Neural progenitor cell (in vitro differentiated cells): ENCODE measurements at regions not wholly inside any gene's neighbourhood (a gene's known extent, or its start where the extent isn't known, plus 50 kb on each side); places are given as distances from the start of the nearest gene placed in this dataset.
A peak's percentile ranks its signal among the peaks of the same experiment; 100 is the strongest.

Source experiments
- DNase-seq: peaks from one replicate; pipeline ENCODE4 v3.0.0-alpha.2; 2016; ENCODE audit warnings: low spot score
- H2AFZ ChIP-seq: fragments of 200-600 bp; sonication (generic); replicated peaks from 2 replicates; pipeline ENCODE4 v1.6.1; 2016; ENCODE audit warnings: antibody characterized with exemption
- H3F3A ChIP-seq: fragments of 200-600 bp; sonication (generic); 2 replicates; pipeline ENCODE4 v1.6.1; 2016; ENCODE audit warnings: antibody characterized with exemption, low read depth
- H3K27ac ChIP-seq: fragments of 200-600 bp; sonication (generic); 2 replicates; pipeline ENCODE4 v1.5.1; 2016; ENCODE audit warnings: mild to moderate bottlenecking
- H3K27me3 ChIP-seq: fragments of 200-600 bp; sonication (generic); 2 replicates; pipeline ENCODE4 v1.6.1; 2016; ENCODE audit warnings: mild to moderate bottlenecking, moderate library complexity
- H3K36me3 ChIP-seq: fragments of 200-600 bp; sonication (generic); 2 replicates; pipeline ENCODE4 v1.5.1; 2016
- H3K4me1 ChIP-seq: fragments of 200-600 bp; sonication (generic); 2 replicates; pipeline ENCODE4 v1.6.1; 2016; ENCODE audit warnings: mixed run types
- H3K4me2 ChIP-seq: fragments of 200-600 bp; sonication (generic); 2 replicates; pipeline ENCODE4 v1.6.1; 2016
- H3K4me3 ChIP-seq: fragments of 200-600 bp; sonication (generic); 2 replicates; pipeline ENCODE4 v1.5.1; 2016
- H3K79me2 ChIP-seq: fragments of 200-600 bp; sonication (generic); 2 replicates; pipeline ENCODE4 v1.6.1; 2016; ENCODE audit warnings: low read depth
- H3K9ac ChIP-seq: fragments of 200-600 bp; sonication (generic); 2 replicates; pipeline ENCODE4 v1.6.1; 2016
- H3K9me3 ChIP-seq: fragments of 200-600 bp; sonication (generic); 2 replicates; pipeline ENCODE4 v1.5.1; 2016; ENCODE audit warnings: low read depth
- H4K20me1 ChIP-seq: fragments of 200-600 bp; sonication (generic); 2 replicates; pipeline ENCODE4 v1.6.1; 2016; ENCODE audit warnings: low read depth
- H3K27ac Mint-ChIP-seq: 3 replicates; pipeline ENCODE4 v1.8.0; 2021; ENCODE audit warnings: mixed read lengths
- H3K27me3 Mint-ChIP-seq: 2 replicates; pipeline ENCODE4 v1.8.0; 2022; ENCODE audit warnings: low read depth, mild to moderate bottlenecking, inconsistent platforms, moderate library complexity, mixed read lengths; ENCODE audit not compliant: insufficient read depth
- H3K36me3 Mint-ChIP-seq: 3 replicates; pipeline ENCODE4 v1.8.0; 2021; ENCODE audit warnings: mixed read lengths
- H3K4me1 Mint-ChIP-seq: 3 replicates; pipeline ENCODE4 v1.8.0; 2021; ENCODE audit warnings: mixed read lengths
- H3K4me3 Mint-ChIP-seq: 3 replicates; pipeline ENCODE4 v1.8.0; 2021; ENCODE audit warnings: mild to moderate bottlenecking, moderate library complexity, mixed read lengths
- H3K9me3 Mint-ChIP-seq: 3 replicates; pipeline ENCODE4 v1.8.0; 2020; ENCODE audit warnings: mixed read lengths
- CTCF ChIP-seq: fragments of 200-600 bp; sonication (generic); IDR thresholded peaks from 2 replicates; pipeline ENCODE4 v1.5.1; 2017; ENCODE audit warnings: antibody characterized with exemption, mild to moderate bottlenecking
- EZH2 ChIP-seq: fragments of 200-600 bp; sonication (generic); IDR thresholded peaks from 2 replicates; pipeline ENCODE4 v1.6.1; 2017; ENCODE audit warnings: antibody characterized with exemption, mild to moderate bottlenecking, moderate library complexity
- EZH2phosphoT487 ChIP-seq: fragments of 200-600 bp; sonication (generic); IDR thresholded peaks from 2 replicates; pipeline ENCODE4 v1.6.1; 2017; ENCODE audit warnings: antibody characterized with exemption

GRCh38 chr5:139741823-139742172, 53.8 kb upstream of the PSD2 start:
- Mint-ChIP-seq H3K9me3 (no peaks in the 10 kb centered on the region), H3K4me1 (peaks cover 67% of the 10 kb centered on the region), H3K27me3 (peaks cover 20% of the 10 kb centered on the region), H3K4me3 (no peak overlapping the region), H3K27ac (no peak overlapping the region), H3K36me3 (no peaks in the 10 kb centered on the region)
- Histone ChIP-seq H3K79me2 (no peaks in the 10 kb centered on the region), H2AFZ (no peak overlapping the region), H3K4me3 (no peak overlapping the region), H3K27ac (no peak overlapping the region), H3K4me2 (no peak overlapping the region), H3K36me3 (no peaks in the 10 kb centered on the region), H3K9ac (no peak overlapping the region), H3K27me3 (peaks cover 26% of the 10 kb centered on the region), H3F3A (peaks cover 14% of the 10 kb centered on the region), H3K9me3 (no peaks in the 10 kb centered on the region), H4K20me1 (peaks cover under 1% of the 10 kb centered on the region), H3K4me1 (peaks cover 25% of the 10 kb centered on the region)
- DNase-seq, result no peak
- TF ChIP-seq EZH2phosphoT487 (no peak), EZH2 (no peak), CTCF (no peak)

GRCh38 chr5:139742173-139742903, 53.3 kb upstream of the PSD2 start:
- Histone ChIP-seq H3K27ac (no peak overlapping the region), H3K9ac (no peak overlapping the region), H3K27me3 (peaks cover 31% of the 10 kb centered on the region), H3K36me3 (no peaks in the 10 kb centered on the region), H3F3A (peaks cover 19% of the 10 kb centered on the region), H3K79me2 (no peaks in the 10 kb centered on the region), H2AFZ (no peak overlapping the region), H4K20me1 (peaks cover 6% of the 10 kb centered on the region), H3K4me2 (no peak overlapping the region), H3K4me1 (peaks cover 30% of the 10 kb centered on the region), H3K9me3 (no peaks in the 10 kb centered on the region), H3K4me3 (no peak overlapping the region)
- no peaks in the 10 kb centered on the region for H3K36me3 Mint-ChIP-seq
- peak overlapping the region; percentile 15 for H3K27ac Mint-ChIP-seq
- no peak overlapping the region for H3K4me3 Mint-ChIP-seq
- DNase-seq, result no peak
- peaks cover 70% of the 10 kb centered on the region for H3K4me1 Mint-ChIP-seq
- no peaks in the 10 kb centered on the region for H3K9me3 Mint-ChIP-seq
- TF ChIP-seq CTCF (no peak), EZH2 (no peak), EZH2phosphoT487 (no peak)
- peaks cover 20% of the 10 kb centered on the region for H3K27me3 Mint-ChIP-seq

GRCh38 chr5:139743001-139743771, 52.4 kb upstream of the PSD2 start:
- H3K27ac Mint-ChIP-seq, result peak overlapping the region; percentile 22
- H3K4me3 ChIP-seq, result no peak overlapping the region
- DNase-seq, result no peak
- no peaks in the 10 kb centered on the region for H3K9me3 Mint-ChIP-seq
- H4K20me1 ChIP-seq, result peaks cover 8% of the 10 kb centered on the region
- H3K27me3 Mint-ChIP-seq, result peaks cover 17% of the 10 kb centered on the region
- H3K4me2 ChIP-seq, result no peak overlapping the region
- H3F3A ChIP-seq, result peaks cover 24% of the 10 kb centered on the region
- H3K36me3 Mint-ChIP-seq, result no peaks in the 10 kb centered on the region
- TF ChIP-seq EZH2phosphoT487 (no peak), EZH2 (no peak), CTCF (no peak)
- H3K9me3 ChIP-seq, result no peaks in the 10 kb centered on the region
- no peak overlapping the region for H3K27ac ChIP-seq
- H3K79me2 ChIP-seq, result no peaks in the 10 kb centered on the region
- peaks cover 70% of the 10 kb centered on the region for H3K4me1 Mint-ChIP-seq
- H2AFZ ChIP-seq, result no peak overlapping the region
- H3K9ac ChIP-seq, result no peak overlapping the region
- H3K4me3 Mint-ChIP-seq, result no peak overlapping the region
- H3K27me3 ChIP-seq, result peaks cover 40% of the 10 kb centered on the region
- H3K36me3 ChIP-seq, result no peaks in the 10 kb centered on the region
- peaks cover 38% of the 10 kb centered on the region for H3K4me1 ChIP-seq
